Amniotic epithelial cell (primary cell): ENCODE measurements at regions not wholly inside any gene's neighbourhood (a gene's known extent, or its start where the extent isn't known, plus 50 kb on each side); places are given as distances from the start of the nearest gene placed in this dataset.

ENCODE experiments used
- DNase-seq: peaks from one replicate; pipeline ENCODE4 v3.0.0-alpha.2; 2010; ENCODE audit warnings: low read depth

GRCh38 chr22:48695251-48695650, 1132.4 kb downstream of the BRD1 start:
- DNase-seq = no peak

- DNase-seq = no peak
Observed at GRCh38 chr22:48694296-48694883, 1133.3 kb downstream of the BRD1 start.

GRCh38 chr22:48693377-48694135, 1134.1 kb downstream of the BRD1 start:
- DNase-seq = no peak

GRCh38 chr22:48692734-48693376, 1134.8 kb downstream of the BRD1 start:
- DNase-seq = no peak

- DNase-seq = no peak
Observed at GRCh38 chr22:48691431-48691851, 1136.2 kb downstream of the BRD1 start.

GRCh38 chr22:48690583-48691317, 1136.9 kb downstream of the BRD1 start:
- DNase-seq = no peak

GRCh38 chr22:48689206-48689605, 1138.5 kb downstream of the BRD1 start:
- no peak for DNase-seq

- no peak for DNase-seq
Observed at GRCh38 chr22:48688366-48688765, 1139.3 kb downstream of the BRD1 start.

GRCh38 chr22:48687606-48688005, 1140.1 kb downstream of the BRD1 start:
- DNase-seq = no peak

GRCh38 chr22:48686694-48687302, 1140.9 kb downstream of the BRD1 start:
- no peak for DNase-seq

GRCh38 chr22:48685767-48686166, 1141.9 kb downstream of the BRD1 start:
- no peak for DNase-seq

- DNase-seq = no peak
Observed at GRCh38 chr22:48683640-48684039, 1144.0 kb downstream of the BRD1 start.

GRCh38 chr22:48682504-48682903, 1145.2 kb downstream of the BRD1 start:
- DNase-seq = no peak

- no peak for DNase-seq
Observed at GRCh38 chr22:48680601-48681000, 1147.1 kb downstream of the BRD1 start.

- DNase-seq = no peak
Observed at GRCh38 chr22:48679656-48680555, 1147.8 kb downstream of the BRD1 start.

- no peak for DNase-seq
Observed at GRCh38 chr22:48678171-48679135, 1149.2 kb downstream of the BRD1 start.

GRCh38 chr22:48677621-48678020, 1150.1 kb downstream of the BRD1 start:
- no peak for DNase-seq

- DNase-seq = no peak
Observed at GRCh38 chr22:48677168-48677520, 1150.5 kb downstream of the BRD1 start.

GRCh38 chr22:48676266-48677167, 1151.2 kb downstream of the BRD1 start:
- DNase-seq = no peak
